ENCODE measurements at regions not wholly inside any gene's neighbourhood (a gene's known extent, or its start where the extent isn't known, plus 50 kb on each side); places are given as distances from the start of the nearest gene placed in this dataset.

GRCh38 chr13:72386138-72386684 lies 341.2 kb downstream of the MZT1 start:
- no peak for DNase-seq (ENCODE audit: low spot score in 2 of 2, unreplicated experiment in 2 of 2)
- peaks cover 14% of the 10 kb centered on the region for H3K4me1 Mint-ChIP-seq
- no peak overlapping the region for H3K27ac Mint-ChIP-seq
- no peaks in the 10 kb centered on the region for H3K27me3 Mint-ChIP-seq (ENCODE audit: low read depth)
- no peaks in the 10 kb centered on the region for H3K9me3 Mint-ChIP-seq
- H3K36me3 Mint-ChIP-seq, result no peaks in the 10 kb centered on the region
- no peak overlapping the region for H3K4me3 Mint-ChIP-seq
- no peak for TF ChIP-seq CTCF (IDR thresholded peaks at IDR 0.05; ENCODE audit: unreplicated experiment)

- Mint-ChIP-seq H3K9me3 (no peaks in the 10 kb centered on the region), H3K27me3 (ENCODE audit: low read depth) (no peaks in the 10 kb centered on the region), H3K36me3 (no peaks in the 10 kb centered on the region), H3K4me3 (no peak overlapping the region), H3K4me1 (peaks cover 14% of the 10 kb centered on the region), H3K27ac (no peak overlapping the region)
- no peak for DNase-seq (ENCODE audit: low spot score in 2 of 2, unreplicated experiment in 2 of 2)
- no peak for TF ChIP-seq CTCF (IDR thresholded peaks at IDR 0.05; ENCODE audit: unreplicated experiment)
Measured at GRCh38 chr13:72384879-72385278, 342.6 kb downstream of the MZT1 start.

GRCh38 chr13:72384186-72384823 lies 343.1 kb downstream of the MZT1 start:
- no peak for TF ChIP-seq CTCF (IDR thresholded peaks at IDR 0.05; ENCODE audit: unreplicated experiment)
- Mint-ChIP-seq H3K4me3 (no peak overlapping the region), H3K27me3 (ENCODE audit: low read depth) (no peaks in the 10 kb centered on the region), H3K9me3 (no peaks in the 10 kb centered on the region), H3K4me1 (peaks cover 14% of the 10 kb centered on the region), H3K36me3 (no peaks in the 10 kb centered on the region), H3K27ac (no peak overlapping the region)
- DNase-seq (ENCODE audit: low spot score in 2 of 2, unreplicated experiment in 2 of 2), result no peak

- H3K27ac Mint-ChIP-seq, result no peak overlapping the region
- peaks cover 3% of the 10 kb centered on the region for H3K9me3 Mint-ChIP-seq
- no peak overlapping the region for H3K4me3 Mint-ChIP-seq
- no peaks in the 10 kb centered on the region for H3K27me3 Mint-ChIP-seq (ENCODE audit: low read depth)
- peaks cover 14% of the 10 kb centered on the region for H3K4me1 Mint-ChIP-seq
- no peaks in the 10 kb centered on the region for H3K36me3 Mint-ChIP-seq
- no peak for TF ChIP-seq CTCF (IDR thresholded peaks at IDR 0.05; ENCODE audit: unreplicated experiment)
- DNase-seq (ENCODE audit: low spot score in 2 of 2, unreplicated experiment in 2 of 2), result no peak
Measured at GRCh38 chr13:72383646-72384045, 343.8 kb downstream of the MZT1 start.

GRCh38 chr13:72379581-72379980 lies 347.8 kb downstream of the MZT1 start:
- no peak for TF ChIP-seq CTCF (IDR thresholded peaks at IDR 0.05; ENCODE audit: unreplicated experiment)
- H3K27ac Mint-ChIP-seq, result no peak overlapping the region
- peaks cover 6% of the 10 kb centered on the region for H3K36me3 Mint-ChIP-seq
- no peak overlapping the region for H3K4me3 Mint-ChIP-seq
- H3K27me3 Mint-ChIP-seq (ENCODE audit: low read depth), result no peaks in the 10 kb centered on the region
- H3K4me1 Mint-ChIP-seq, result peaks cover 8% of the 10 kb centered on the region
- no peak for DNase-seq (ENCODE audit: low spot score in 2 of 2, unreplicated experiment in 2 of 2)
- peaks cover 15% of the 10 kb centered on the region for H3K9me3 Mint-ChIP-seq

All from mesothelial cell of epicardium (in vitro differentiated cells).